ENCODE measurements at regions not wholly inside any gene's neighbourhood (a gene's known extent, or its start where the extent isn't known, plus 50 kb on each side); places are given as distances from the start of the nearest gene placed in this dataset.

DNA sequence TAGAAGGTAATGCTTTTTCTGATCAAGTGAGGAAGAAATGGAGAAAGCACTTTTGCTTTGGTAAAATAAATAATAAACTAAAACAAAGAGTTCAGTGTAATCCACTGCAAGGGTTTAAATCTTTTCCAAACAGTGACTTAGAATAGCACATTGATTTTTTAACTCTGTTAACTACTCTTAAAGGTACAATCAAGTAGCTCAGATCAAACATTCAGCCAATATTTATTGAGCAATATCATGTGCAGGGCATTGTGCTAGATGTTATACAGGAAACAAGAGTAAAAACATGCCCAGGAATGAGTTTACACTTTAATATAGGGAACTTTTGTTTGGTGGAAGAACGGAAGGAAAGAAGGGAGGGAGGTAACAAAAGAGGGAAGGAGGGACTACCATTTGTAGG, 479.8 kb downstream of the KLHL13 start:
- 41 to 64% (median 51%) methylated on average over 1 of the region's 1 CpG for WGBS, 4 donors
- peaks cover 4% of the 10 kb centered on the region for H3K27me3 ChIP-seq
- no peak overlapping the region for H3K4me3 ChIP-seq
- H3K27ac ChIP-seq = no peak overlapping the region
- intact Hi-C loops (cut with DNase I) = no loop called here
- H3K36me3 ChIP-seq (replicated peaks in 1 of 2) = no peaks in the 10 kb centered on the region
- TF ChIP-seq, protein P1, sequence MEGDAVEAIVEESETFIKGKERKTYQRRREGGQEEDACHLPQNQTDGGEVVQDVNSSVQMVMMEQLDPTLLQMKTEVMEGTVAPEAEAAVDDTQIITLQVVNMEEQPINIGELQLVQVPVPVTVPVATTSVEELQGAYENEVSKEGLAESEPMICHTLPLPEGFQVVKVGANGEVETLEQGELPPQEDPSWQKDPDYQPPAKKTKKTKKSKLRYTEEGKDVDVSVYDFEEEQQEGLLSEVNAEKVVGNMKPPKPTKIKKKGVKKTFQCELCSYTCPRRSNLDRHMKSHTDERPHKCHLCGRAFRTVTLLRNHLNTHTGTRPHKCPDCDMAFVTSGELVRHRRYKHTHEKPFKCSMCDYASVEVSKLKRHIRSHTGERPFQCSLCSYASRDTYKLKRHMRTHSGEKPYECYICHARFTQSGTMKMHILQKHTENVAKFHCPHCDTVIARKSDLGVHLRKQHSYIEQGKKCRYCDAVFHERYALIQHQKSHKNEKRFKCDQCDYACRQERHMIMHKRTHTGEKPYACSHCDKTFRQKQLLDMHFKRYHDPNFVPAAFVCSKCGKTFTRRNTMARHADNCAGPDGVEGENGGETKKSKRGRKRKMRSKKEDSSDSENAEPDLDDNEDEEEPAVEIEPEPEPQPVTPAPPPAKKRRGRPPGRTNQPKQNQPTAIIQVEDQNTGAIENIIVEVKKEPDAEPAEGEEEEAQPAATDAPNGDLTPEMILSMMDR (IDR thresholded peaks at IDR 0.05) = no peak
- no peak for TF ChIP-seq POLR2A (IDR thresholded peaks at IDR 0.05)
- no peaks in the 10 kb centered on the region for H3K4me1 ChIP-seq (replicated peaks in 1 of 2)
- H3K9me3 ChIP-seq (replicated peaks in 1 of 3) = no peaks in the 10 kb centered on the region
- DNase-seq = no peak

DNA sequence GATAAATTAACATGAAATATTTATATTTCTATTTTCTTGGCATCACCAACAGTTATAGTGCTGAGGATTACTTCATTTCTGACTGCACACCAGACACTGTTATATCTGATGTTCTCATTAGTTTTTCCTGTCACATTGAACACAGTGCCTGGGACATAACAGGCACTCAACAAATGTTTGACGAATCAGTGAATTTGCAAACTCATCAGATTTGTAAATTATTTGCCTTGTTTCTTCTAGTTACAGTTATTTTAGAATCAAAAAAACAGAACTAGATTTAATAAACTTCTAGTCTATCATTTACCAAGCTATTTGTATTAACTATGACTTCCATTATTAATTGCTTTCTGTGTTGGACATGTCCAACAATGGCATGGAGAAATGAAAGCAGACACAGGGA, 483.3 kb downstream of the KLHL13 start:
- no peak for DNase-seq
- H3K4me1 ChIP-seq (replicated peaks in 1 of 2) = no peaks in the 10 kb centered on the region
- no peaks in the 10 kb centered on the region for H3K36me3 ChIP-seq (replicated peaks in 1 of 2)
- peaks cover 4% of the 10 kb centered on the region for H3K27me3 ChIP-seq
- no peak overlapping the region for H3K4me3 ChIP-seq
- intact Hi-C loops (cut with DNase I) = no loop called here
- no peaks in the 10 kb centered on the region for H3K9me3 ChIP-seq (replicated peaks in 1 of 3)
- WGBS, 4 donors = 48 to 68% (median 59%) methylated on average over 1 of the region's 1 CpG
- TF ChIP-seq, protein P1 (IDR thresholded peaks at IDR 0.05) = no peak
- TF ChIP-seq POLR2A (IDR thresholded peaks at IDR 0.05) = no peak
- no peak overlapping the region for H3K27ac ChIP-seq

DNA sequence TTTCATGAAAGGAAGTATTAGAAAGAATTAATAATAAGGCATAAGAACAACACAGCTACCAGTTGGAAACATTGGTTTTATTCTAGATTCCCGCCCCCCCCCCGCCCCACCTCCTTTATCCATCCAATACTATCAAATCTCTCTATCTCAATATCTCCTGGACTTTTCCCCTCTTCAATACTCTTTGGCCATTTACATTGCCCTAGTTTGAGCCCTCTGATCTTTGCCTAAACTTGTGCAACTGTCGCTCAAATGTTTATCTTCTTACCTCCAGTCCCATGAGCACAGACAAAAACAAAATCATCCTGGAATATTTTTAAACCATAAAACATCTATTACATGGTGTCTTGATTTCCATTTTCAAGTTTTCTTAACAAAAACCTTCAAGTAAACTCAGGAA, 488.2 kb downstream of the KLHL13 start:
- no peak for DNase-seq

DNA sequence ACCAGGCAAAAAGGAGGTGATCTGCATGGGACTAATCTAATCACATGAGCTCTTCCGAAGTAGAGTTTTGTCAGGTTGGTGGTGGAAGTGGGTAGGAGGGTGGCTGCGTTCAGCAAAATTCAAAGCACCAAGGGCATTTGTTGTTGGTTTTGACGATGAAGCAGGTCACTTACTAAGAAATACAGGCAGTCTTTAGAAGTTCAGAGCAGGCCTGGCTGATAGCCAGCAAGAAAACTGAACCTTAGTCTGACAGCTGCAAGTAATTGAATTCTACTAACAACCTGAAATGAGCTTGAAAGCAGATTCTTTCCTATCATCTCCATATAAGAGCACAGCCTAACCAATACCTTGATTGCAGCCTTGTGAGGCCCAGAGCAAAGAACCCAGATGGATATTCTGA, 505.8 kb downstream of the KLHL13 start:
- Histone ChIP-seq H3K36me3 (replicated peaks in 1 of 2) (no peaks in the 10 kb centered on the region), H3K4me1 (replicated peaks in 1 of 2) (no peaks in the 10 kb centered on the region), H3K27me3 (no peaks in the 10 kb centered on the region), H3K27ac (no peak overlapping the region), H3K4me3 (no peak overlapping the region), H3K9me3 (replicated peaks in 1 of 3) (no peaks in the 10 kb centered on the region)
- intact Hi-C loops (cut with DNase I) = no loop called here
- TF ChIP-seq, protein P1 (IDR thresholded peaks at IDR 0.05) = no peak
- TF ChIP-seq POLR2A (IDR thresholded peaks at IDR 0.05) = no peak
- WGBS, 4 donors = 52 to 76% (median 61%) methylated on average over 3 of the region's 3 CpGs
- no peak for DNase-seq

More for the DNA sequence above, 488.2 kb downstream of the KLHL13 start:
- TF ChIP-seq, protein P1 (IDR thresholded peaks at IDR 0.05) = no peak
- TF ChIP-seq POLR2A (IDR thresholded peaks at IDR 0.05) = no peak
- 61 to 92% (median 75%) methylated on average over 3 of the region's 3 CpGs for WGBS, 4 donors
- H3K4me1 ChIP-seq (replicated peaks in 1 of 2) = no peaks in the 10 kb centered on the region
- no peaks in the 10 kb centered on the region for H3K9me3 ChIP-seq (replicated peaks in 1 of 3)
- intact Hi-C loops (cut with DNase I) = no loop called here
- no peaks in the 10 kb centered on the region for H3K36me3 ChIP-seq (replicated peaks in 1 of 2)
- H3K27ac ChIP-seq = no peak overlapping the region
- H3K27me3 ChIP-seq = peaks cover 4% of the 10 kb centered on the region
- H3K4me3 ChIP-seq = no peak overlapping the region

All from adrenal gland (tissue), 9 donors.